Body of pancreas (tissue), 4 donors: ENCODE measurements at regions not wholly inside any gene's neighbourhood (a gene's known extent, or its start where the extent isn't known, plus 50 kb on each side); places are given as distances from the start of the nearest gene placed in this dataset.

Source experiments
- ATAC-seq: fragments of 150-250 bp; one replicate; pipeline ENCODE4 v1.9.1; 2016
- DNase-seq, 4 donors: peaks; one replicate each; pipeline ENCODE4 v3.0.0-alpha.2; 2019
- H3K27ac ChIP-seq, 4 donors: fragments of 200-600 bp; sonication (generic); 1 replicate in 3 of 4; 2 replicates in 1 of 4; pipeline versions ENCODE4 v1.5.1 to v1.6.1; 2016 to 2019; ENCODE audit warnings: mild to moderate bottlenecking in 1 of 4, mixed read lengths in 1 of 4, moderate library complexity in 1 of 4
- H3K27me3 ChIP-seq, 2 donors: fragments of 200-600 bp; sonication (generic); one replicate each; pipeline ENCODE4 v1.6.0; 2016; ENCODE audit warnings: mild to moderate bottlenecking in 1 of 2
- H3K36me3 ChIP-seq, 2 donors: fragments of 200-600 bp; sonication (generic); replicated peaks in 1 of 2; 2 replicates each; pipeline ENCODE4 v1.5.1; 2016; ENCODE audit warnings: low read depth in 2 of 2; ENCODE audit not compliant: insufficient read depth in 1 of 2
- H3K4me1 ChIP-seq: fragments of 200-600 bp; sonication (generic); one replicate; pipeline ENCODE4 v1.6.0; 2016
- H3K4me3 ChIP-seq, 2 donors: fragments of 200-600 bp; sonication (generic); 1 replicate in 1 of 2; 2 replicates in 1 of 2; pipeline ENCODE4 v1.5.1; 2016 to 2019
- H3K9me3 ChIP-seq, 3 donors: fragments of 200-600 bp; sonication (generic); 1 replicate in 2 of 3; 2 replicates in 1 of 3; pipeline ENCODE4 v1.5.1; 2016
- POLR2A ChIP-seq, 3 donors: fragments of 450-650 bp; IDR thresholded peaks; one replicate each; pipeline ENCODE4 v1.6.1; 2016; ENCODE audit warnings: antibody characterized with exemption in 3 of 3, mild to moderate bottlenecking in 2 of 3
- WGBS, 2 donors: methylation state at CpG; one replicate each; pipeline ENCODE4 v1.1.5; 2017; 5-methylcytosine and 5-hydroxymethylcytosine counted together
- intact Hi-C: fragments of 100-400 bp; cut with DNase I; formaldehyde crosslinking; loops from one replicate; pipeline ENCODE4 v1.15.1; 2023
- TF ChIP-seq, protein P1 (sequence below), 7 experiments: fragments of 450-650 bp in 4 of 7; fragments of 200-600 bp in 3 of 7; sonication (generic) in 3 of 7; IDR thresholded peaks; one replicate each; pipeline ENCODE4 v1.5.1; 2016 to 2019; ENCODE audit warnings: antibody characterized with exemption in 7 of 7

DNA sequence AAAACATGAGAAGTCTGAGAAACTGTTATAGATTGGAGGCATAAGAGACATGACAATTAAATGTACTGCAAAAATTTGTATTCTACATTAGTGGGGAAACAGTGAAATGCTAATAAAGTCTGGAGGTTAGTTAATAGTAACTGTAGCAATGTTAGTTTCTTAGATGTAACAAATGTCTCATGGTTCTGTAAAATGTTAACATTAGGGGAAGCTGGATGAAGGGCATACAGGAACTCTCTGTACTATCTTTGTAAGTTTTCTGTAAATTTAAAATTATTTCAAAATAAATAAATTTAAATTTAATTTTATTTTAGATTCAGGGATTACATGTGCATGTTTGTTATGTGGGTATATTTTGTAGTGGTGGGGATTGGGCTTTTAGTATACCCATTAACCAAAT is 70.0 kb upstream of the IRX6 start:
- Histone ChIP-seq H3K27ac (no peak overlapping the region), H3K9me3 (no peaks in the 10 kb centered on the region), H3K27me3 (no peaks in the 10 kb centered on the region), H3K36me3 (no peaks in the 10 kb centered on the region), H3K4me1 (no peaks in the 10 kb centered on the region), H3K4me3 (no peak overlapping the region)
- DNase-seq (no peak), ATAC-seq (no peak)
- intact Hi-C loops, result no loop called here
- no peak for TF ChIP-seq POLR2A (IDR thresholded peaks at IDR 0.05)
- TF ChIP-seq, protein P1, sequence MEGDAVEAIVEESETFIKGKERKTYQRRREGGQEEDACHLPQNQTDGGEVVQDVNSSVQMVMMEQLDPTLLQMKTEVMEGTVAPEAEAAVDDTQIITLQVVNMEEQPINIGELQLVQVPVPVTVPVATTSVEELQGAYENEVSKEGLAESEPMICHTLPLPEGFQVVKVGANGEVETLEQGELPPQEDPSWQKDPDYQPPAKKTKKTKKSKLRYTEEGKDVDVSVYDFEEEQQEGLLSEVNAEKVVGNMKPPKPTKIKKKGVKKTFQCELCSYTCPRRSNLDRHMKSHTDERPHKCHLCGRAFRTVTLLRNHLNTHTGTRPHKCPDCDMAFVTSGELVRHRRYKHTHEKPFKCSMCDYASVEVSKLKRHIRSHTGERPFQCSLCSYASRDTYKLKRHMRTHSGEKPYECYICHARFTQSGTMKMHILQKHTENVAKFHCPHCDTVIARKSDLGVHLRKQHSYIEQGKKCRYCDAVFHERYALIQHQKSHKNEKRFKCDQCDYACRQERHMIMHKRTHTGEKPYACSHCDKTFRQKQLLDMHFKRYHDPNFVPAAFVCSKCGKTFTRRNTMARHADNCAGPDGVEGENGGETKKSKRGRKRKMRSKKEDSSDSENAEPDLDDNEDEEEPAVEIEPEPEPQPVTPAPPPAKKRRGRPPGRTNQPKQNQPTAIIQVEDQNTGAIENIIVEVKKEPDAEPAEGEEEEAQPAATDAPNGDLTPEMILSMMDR (IDR thresholded peaks at IDR 0.05), result no peak

DNA sequence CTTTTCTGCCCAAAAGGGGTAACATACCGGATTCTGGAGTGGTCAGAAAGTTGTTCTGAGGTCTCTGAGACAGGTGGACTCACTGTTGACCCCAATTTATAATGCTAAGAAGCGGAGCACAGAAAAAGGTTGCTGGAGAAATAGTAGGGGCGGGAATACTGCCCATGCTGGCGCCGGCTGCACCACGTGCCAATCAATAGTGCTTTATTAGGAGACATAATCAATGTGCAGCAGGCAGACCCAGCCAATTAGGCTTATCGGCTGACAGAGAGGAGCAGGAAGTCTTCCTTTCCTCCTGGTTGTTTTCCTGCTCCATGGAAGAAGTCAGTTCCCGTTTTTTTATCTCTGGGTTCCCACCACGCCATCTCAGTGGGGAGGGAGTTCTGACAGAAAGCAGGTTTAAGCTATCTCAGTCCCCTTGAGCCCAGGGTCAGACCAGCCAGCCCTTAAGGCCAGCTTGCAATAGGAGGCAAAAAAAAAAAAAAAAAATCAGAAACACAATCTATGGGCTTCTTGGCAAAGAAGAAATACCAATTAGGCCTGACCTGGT is 68.2 kb upstream of the IRX6 start:
- DNase-seq (no peak), ATAC-seq (no peak)
- H3K27ac ChIP-seq, result no peak overlapping the region
- intact Hi-C loops, result no loop called here
- no peak overlapping the region for H3K4me3 ChIP-seq
- H3K27me3 ChIP-seq, result no peaks in the 10 kb centered on the region
- no peaks in the 10 kb centered on the region for H3K4me1 ChIP-seq
- TF ChIP-seq, protein P1 (IDR thresholded peaks at IDR 0.05), result no peak
- no peak for TF ChIP-seq POLR2A (IDR thresholded peaks at IDR 0.05)
- WGBS, 2 donors, result 41 to 63% methylated on average over 9 of the region's 9 CpGs
- no peaks in the 10 kb centered on the region for H3K9me3 ChIP-seq
- no peaks in the 10 kb centered on the region for H3K36me3 ChIP-seq

DNA sequence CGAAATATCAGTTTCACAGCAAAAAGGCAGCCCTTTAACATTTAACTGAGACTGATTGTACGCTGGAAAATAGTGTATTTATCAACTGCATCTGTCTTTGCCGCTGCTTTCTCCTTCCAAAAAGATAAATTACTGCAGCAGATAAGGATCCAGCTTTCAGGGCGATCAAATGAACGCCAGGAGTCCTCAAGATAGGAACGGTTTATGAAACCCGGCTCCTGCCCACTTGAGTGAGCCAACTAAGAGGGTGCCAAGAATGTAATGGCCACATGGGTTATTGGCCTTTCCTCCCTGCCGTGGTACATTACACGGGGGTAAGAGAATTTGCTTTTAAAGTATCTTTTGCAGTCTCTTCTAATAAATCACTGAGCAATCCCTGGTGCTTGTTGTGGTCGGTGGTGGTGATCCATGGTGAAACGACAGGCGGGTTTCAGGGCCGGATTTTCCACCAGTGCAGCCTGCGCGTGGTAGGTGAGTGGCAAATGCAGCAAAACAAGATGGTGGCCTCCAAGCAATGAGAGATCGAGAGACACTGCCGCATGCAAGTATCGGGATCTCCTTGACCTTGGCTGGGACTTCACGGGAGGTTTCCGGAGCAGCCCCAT is 67.5 kb upstream of the IRX6 start:
- 61 to 65% methylated on average over 20 of the region's 20 CpGs for WGBS, 2 donors
- intact Hi-C loops, result no loop called here
- no peak for TF ChIP-seq POLR2A (IDR thresholded peaks at IDR 0.05)
- TF ChIP-seq, protein P1 (IDR thresholded peaks at IDR 0.05), result no peak
- H3K27me3 ChIP-seq, result no peaks in the 10 kb centered on the region
- ATAC-seq, result no peak
- no peak overlapping the region for H3K27ac ChIP-seq
- H3K9me3 ChIP-seq, result no peaks in the 10 kb centered on the region
- H3K36me3 ChIP-seq, result no peaks in the 10 kb centered on the region
- H3K4me3 ChIP-seq, result no peak overlapping the region
- H3K4me1 ChIP-seq, result no peaks in the 10 kb centered on the region
- DNase-seq, result no peak

DNA sequence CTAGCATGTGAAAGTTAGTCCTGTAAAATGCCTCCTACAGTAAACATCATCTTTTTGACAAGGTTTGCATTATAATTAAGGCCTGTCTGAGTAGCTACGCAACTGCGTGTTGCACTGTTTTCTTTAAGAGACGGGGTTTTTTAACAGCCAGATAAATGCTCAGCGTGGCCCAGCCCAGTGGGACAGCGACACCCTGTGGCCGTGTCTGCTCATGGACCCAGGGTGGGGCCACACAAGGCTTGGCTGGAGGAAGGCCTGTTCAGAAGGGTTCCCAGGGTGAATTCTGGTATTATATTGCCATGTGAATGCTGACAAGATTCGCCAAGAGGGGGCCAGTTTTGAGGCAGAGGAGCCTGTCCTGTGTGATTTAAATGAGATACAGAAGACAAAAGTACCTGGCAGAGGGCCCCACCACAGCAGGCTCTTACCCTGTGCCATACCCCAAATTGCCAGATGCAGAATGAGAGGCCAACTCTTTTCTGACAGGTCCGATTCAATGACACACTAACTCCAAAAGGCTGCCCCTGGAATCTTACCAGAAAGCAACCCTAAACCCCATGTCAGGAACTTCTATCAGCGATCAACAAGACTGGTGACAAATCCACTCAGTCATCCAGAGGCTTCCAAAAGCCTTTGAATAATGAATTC is 65.9 kb upstream of the IRX6 start:
- Histone ChIP-seq H3K4me1 (no peaks in the 10 kb centered on the region), H3K4me3 (no peak overlapping the region), H3K27me3 (no peaks in the 10 kb centered on the region), H3K36me3 (no peaks in the 10 kb centered on the region), H3K9me3 (no peaks in the 10 kb centered on the region), H3K27ac (no peak overlapping the region)
- WGBS, 2 donors, result 25 to 30% methylated on average over 9 of the region's 9 CpGs
- intact Hi-C loops, result no loop called here
- ATAC-seq (peak; percentile 75), DNase-seq (peak; percentile 63 to 78 (median 73))
- TF ChIP-seq, protein P1 (IDR thresholded peaks at IDR 0.05), result peak; percentile 64 to 91 (median 83)
- TF ChIP-seq POLR2A (IDR thresholded peaks at IDR 0.05), result no peak

DNA sequence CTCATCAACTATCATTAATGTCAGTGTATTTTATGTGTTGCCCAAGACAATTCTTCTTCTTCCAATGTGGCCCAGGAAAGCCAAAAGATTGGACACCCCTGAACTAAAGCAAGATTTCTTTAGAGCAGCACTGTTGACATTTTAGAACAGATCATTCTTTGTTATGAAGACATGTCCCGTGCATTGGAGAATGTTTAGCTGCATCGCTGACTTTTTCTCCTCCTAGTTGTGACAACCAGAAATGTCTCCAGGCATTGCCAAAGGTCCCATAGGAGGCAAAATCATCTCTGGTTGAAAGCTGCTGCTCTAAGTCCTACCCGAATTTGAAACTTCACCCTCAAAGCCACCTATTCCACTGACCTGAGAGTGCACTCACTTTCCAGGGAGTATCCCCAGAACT is 62.7 kb upstream of the IRX6 start:
- Histone ChIP-seq H3K36me3 (no peaks in the 10 kb centered on the region), H3K9me3 (no peaks in the 10 kb centered on the region), H3K27ac (no peak overlapping the region), H3K27me3 (no peaks in the 10 kb centered on the region), H3K4me3 (no peak overlapping the region), H3K4me1 (no peaks in the 10 kb centered on the region)
- ATAC-seq (no peak), DNase-seq (no peak)
- TF ChIP-seq POLR2A (IDR thresholded peaks at IDR 0.05), result no peak
- TF ChIP-seq, protein P1 (IDR thresholded peaks at IDR 0.05), result no peak
- intact Hi-C loops, result no loop called here
- WGBS, 2 donors, result 50 to 60% methylated on average over 3 of the region's 3 CpGs
